IMR-90 (cell line): ENCODE measurements at regions not wholly inside any gene's neighbourhood (a gene's known extent, or its start where the extent isn't known, plus 50 kb on each side); places are given as distances from the start of the nearest gene placed in this dataset.
A peak's percentile ranks its signal among the peaks of the same experiment; 100 is the strongest.

Experiments
- ATAC-seq: fragments of 200-7000 bp; cut with Tn5 transposase; 2 replicates; pipeline ENCODE4 v1.9.1; 2020; ENCODE audit warnings: low read depth, mild to moderate bottlenecking, moderate library complexity
- BruUV-seq: library from RNA; stranded (reverse); fragments of 400-500 nt; replicated peaks from 2 replicates; lab custom pipeline; 2021; lab: Mats Ljungman, UMichigan
- CTCF ChIA-PET: fragments of 300-600 bp; formaldehyde crosslinking; extraction: SDS; loops from one replicate; lab custom pipeline; 2021; ENCODE audit warnings: antibody characterized with exemption; lab: Yijun Ruan, JAX
- POLR2A ChIA-PET: fragments of 300-600 bp; sonication (Branson Sonifier 250); formaldehyde crosslinking; loops from one replicate; lab custom pipeline; 2022; ENCODE audit warnings: antibody characterized with exemption; ENCODE audit not compliant: unreplicated experiment; lab: Charles Lee
- DNase-seq: peaks from one replicate; pipeline ENCODE4 v3.0.0; 2013
- H2AFZ ChIP-seq: replicated peaks from 2 replicates; pipeline ENCODE3; 2013; ENCODE audit warnings: low read length, mild to moderate bottlenecking; ENCODE audit not compliant: poor library complexity
- H2AK5ac ChIP-seq: 2 replicates; pipeline ENCODE4 v1.6.1; 2013; ENCODE audit warnings: low read depth, low read length, inconsistent platforms
- H2AK9ac ChIP-seq: replicated peaks from 2 replicates; pipeline ENCODE3; 2013; ENCODE audit warnings: mild to moderate bottlenecking, low read depth, low read length, moderate library complexity; ENCODE audit not compliant: poor library complexity
- H2BK120ac ChIP-seq: 2 replicates; pipeline ENCODE4 v1.6.1; 2013; ENCODE audit warnings: low read depth, low read length, inconsistent platforms
- H2BK15ac ChIP-seq: 3 replicates; pipeline ENCODE4 v1.6.1; 2013; ENCODE audit warnings: low read depth, low read length, inconsistent platforms
- H2BK20ac ChIP-seq: 2 replicates; pipeline ENCODE4 v1.6.1; 2013; ENCODE audit warnings: low read depth, mild to moderate bottlenecking, inconsistent platforms, low read length, moderate library complexity
- H2BK5ac ChIP-seq: 2 replicates; pipeline ENCODE4 v1.6.1; 2013; ENCODE audit warnings: mild to moderate bottlenecking, low read depth, low read length, inconsistent platforms; ENCODE audit not compliant: poor library complexity, severe bottlenecking
- H3K14ac ChIP-seq: replicated peaks from 2 replicates; pipeline ENCODE4 v1.6.1; 2013; ENCODE audit warnings: low read depth, low read length, inconsistent platforms
- H3K18ac ChIP-seq: 2 replicates; pipeline ENCODE4 v1.6.1; 2013; ENCODE audit warnings: low read depth, low read length, control low read depth
- H3K23ac ChIP-seq: 2 replicates; pipeline ENCODE4 v1.6.1; 2013; ENCODE audit warnings: low read depth, low read length, inconsistent platforms
- H3K27ac ChIP-seq: 2 replicates; pipeline ENCODE4 v1.5.1; 2013; ENCODE audit warnings: mild to moderate bottlenecking, control low read depth, low read length; ENCODE audit not compliant: insufficient read depth
- H3K27me3 ChIP-seq: 2 replicates; pipeline ENCODE4 v1.6.1; 2013; ENCODE audit warnings: low read length; ENCODE audit not compliant: control insufficient read depth, insufficient read depth
- H3K36me3 ChIP-seq: 2 replicates; pipeline ENCODE4 v1.6.1; 2013; ENCODE audit warnings: low read length, mixed read lengths; ENCODE audit not compliant: control insufficient read depth, insufficient read depth
- H3K4ac ChIP-seq: 2 replicates; pipeline ENCODE4 v1.6.1; 2013; ENCODE audit warnings: low read depth, low read length, inconsistent platforms
- H3K4me1 ChIP-seq: 2 replicates; pipeline ENCODE4 v1.6.1; 2013; ENCODE audit warnings: low read length, mixed read lengths; ENCODE audit not compliant: control insufficient read depth, insufficient read depth
- H3K4me2 ChIP-seq: 2 replicates; pipeline ENCODE4 v1.6.1; 2013; ENCODE audit warnings: low read depth, mild to moderate bottlenecking, control low read depth, low read length, moderate library complexity
- H3K4me3 ChIP-seq: 2 replicates; pipeline ENCODE4 v1.5.1; 2013; ENCODE audit warnings: low read depth, mild to moderate bottlenecking, control low read depth, low read length, moderate library complexity; ENCODE audit not compliant: insufficient read depth
- H3K56ac ChIP-seq: 2 replicates; pipeline ENCODE4 v1.6.1; 2013; ENCODE audit warnings: low read length, inconsistent platforms; ENCODE audit not compliant: insufficient read depth; ENCODE audit errors: extremely low read depth
- H3K79me1 ChIP-seq, 2 experiments: 2 replicates each; pipeline ENCODE4 v1.6.1; 2013; ENCODE audit warnings: low read length in 2 of 2, inconsistent platforms in 1 of 2, low read depth in 1 of 2
- H3K9ac ChIP-seq: 2 replicates; pipeline ENCODE4 v1.6.1; 2013; ENCODE audit warnings: low read depth, low read length, control low read depth
- H3K9me1 ChIP-seq: 2 replicates; pipeline ENCODE4 v1.6.1; 2013; ENCODE audit warnings: low read length, inconsistent platforms; ENCODE audit not compliant: insufficient read depth
- H3K9me3 ChIP-seq: 2 replicates; pipeline ENCODE4 v1.6.1; 2013; ENCODE audit warnings: low read length; ENCODE audit not compliant: control insufficient read depth, insufficient read depth
- H4K20me1 ChIP-seq: 2 replicates; pipeline ENCODE4 v1.6.1; 2013; ENCODE audit warnings: low read length, inconsistent platforms; ENCODE audit not compliant: insufficient read depth
- H4K5ac ChIP-seq: 2 replicates; pipeline ENCODE4 v1.6.1; 2013; ENCODE audit warnings: mild to moderate bottlenecking, low read depth, low read length, control low read depth
- H4K8ac ChIP-seq, 2 experiments: 2 replicates each; pipeline ENCODE4 v1.6.1; 2013; ENCODE audit warnings: low read depth in 2 of 2, low read length in 2 of 2, control low read depth in 1 of 2, inconsistent platforms in 1 of 2
- H4K91ac ChIP-seq: 2 replicates; pipeline ENCODE4 v1.6.1; 2013; ENCODE audit warnings: low read depth, low read length, inconsistent platforms; ENCODE audit not compliant: insufficient read depth
- POLR2A ChIP-seq: IDR thresholded peaks from 2 replicates; pipeline ENCODE4 v1.6.1; 2012; ENCODE audit warnings: mild to moderate bottlenecking, low read depth, low read length
- RFX5 ChIP-seq: IDR thresholded peaks from 2 replicates; pipeline ENCODE4 v1.8.0; 2012; ENCODE audit warnings: low read depth, mild to moderate bottlenecking, low read length, moderate library complexity
- dilution Hi-C: fragments of 300-500 bp; cut with HindIII; formaldehyde crosslinking; loops from one replicate; pipeline ENCODE4 v1.14.3; 2018; ENCODE audit warnings: low sequenced_read_pairs; ENCODE audit not compliant: unreplicated experiment
- in situ Hi-C: fragments of 300-500 bp; cut with MboI; formaldehyde crosslinking; loops from 3 replicates; pipeline ENCODE4 v1.14.3; 2019; ENCODE audit warnings: low sequenced_read_pairs, inconsistent platforms, mixed read lengths
- intact Hi-C: fragments of 100-400 bp; cut with micrococcal nuclease; formaldehyde crosslinking; loops from 2 replicates; pipeline ENCODE4 v1.10.0; 2022

- no peak overlapping the region for H2AFZ ChIP-seq
- no peak overlapping the region for H2AK5ac ChIP-seq
- in situ Hi-C loops: no loop called here
- no peak overlapping the region; the same call in 2 of the 3 replicates for H2BK15ac ChIP-seq
- peak overlapping the region; percentile 29; the same call in 1 of the 2 replicates for H3K4ac ChIP-seq
- H2AK9ac ChIP-seq: no peak overlapping the region
- peak overlapping the region in 1 of 2 experiments; percentile 42; a peak in 1 of 4 replicates for H4K8ac ChIP-seq
- ChIA-PET POLR2A (no interaction called here), CTCF (interaction anchor here (0.5 to 1.3 kb wide), 2 partner anchors 463 to 560 kb away, joined by 3 to 4 read pairs; no protein-coding TSS in a partner anchor)
- H3K18ac ChIP-seq: no peak overlapping the region; the same call in 1 of the 2 replicates
- no TSS peak for BruUV-seq
- intact Hi-C loops: no loop called here
- H2BK20ac ChIP-seq: no peak overlapping the region
- no peak overlapping the region for H4K91ac ChIP-seq
- H3K27ac ChIP-seq: no peak overlapping the region
- peak overlapping the region; percentile 76 for H2BK5ac ChIP-seq
- H3K23ac ChIP-seq: no peak overlapping the region
- H2BK120ac ChIP-seq: no peak overlapping the region; the same call in 1 of the 2 replicates
- H3K36me3 ChIP-seq: no peaks in the 10 kb centered on the region
- no peaks in the 10 kb centered on the region for H3K27me3 ChIP-seq
- no peak overlapping the region for H3K4me3 ChIP-seq
- H3K9me3 ChIP-seq: no peaks in the 10 kb centered on the region
- H3K56ac ChIP-seq: no peak overlapping the region
- H3K9ac ChIP-seq: no peak overlapping the region
- DNase-seq: peak; percentile 52
- H4K5ac ChIP-seq: no peak overlapping the region
- dilution Hi-C loops: no loop called here
- ATAC-seq: no peak
- peaks cover 2% of the 10 kb centered on the region; the same call in 1 of the 2 replicates for H3K4me1 ChIP-seq
- TF ChIP-seq RFX5: no peak
- TF ChIP-seq POLR2A: no peak
- no peak overlapping the region; the same call in 1 of the 2 replicates for H3K4me2 ChIP-seq
- H4K20me1 ChIP-seq: no peaks in the 10 kb centered on the region
- H3K79me1 ChIP-seq: no peaks in the 10 kb centered on the region; a peak in 1 of 4 replicates
- H3K9me1 ChIP-seq: no peaks in the 10 kb centered on the region
- peak overlapping the region; percentile 78 for H3K14ac ChIP-seq
Measured at GRCh38 chr1:98005326-98006010, 84.6 kb upstream of the DPYD start.
